HepG2 (cell line): ENCODE measurements at regions not wholly inside any gene's neighbourhood (a gene's known extent, or its start where the extent isn't known, plus 50 kb on each side); places are given as distances from the start of the nearest gene placed in this dataset.

Experiments
- ATAC-seq: fragments of 200-7000 bp; cut with Tn5 transposase; 3 replicates; pipeline ENCODE4 v1.9.1; 2020; ENCODE audit warnings: mild to moderate bottlenecking, moderate library complexity
- BruUV-seq: library from RNA; stranded (reverse); fragments of 400-500 nt; replicated peaks from 2 replicates; lab custom pipeline; 2021; lab: Mats Ljungman, UMichigan
- CTCF ChIA-PET: fragments of 300-600 bp; formaldehyde crosslinking; extraction: SDS; loops from one replicate; lab custom pipeline; 2021; ENCODE audit warnings: low total read pairs, inconsistent platforms, low intra/inter-chr PET ratio; lab: Yijun Ruan, JAX
- POLR2A ChIA-PET: fragments of 350-600 bp; sonication (Branson Sonifier 250); formaldehyde crosslinking; loops from one replicate; lab custom pipeline; 2020; ENCODE audit warnings: antibody characterized with exemption, inconsistent platforms; lab: Yijun Ruan, JAX
- DNase-seq: peaks from one replicate; pipeline ENCODE4 v3.0.0-alpha.2; 2015; ENCODE audit warnings: low spot score
- FAIRE-seq: peaks from 3 replicates; lab custom pipeline; 2011; peaks lifted over from hg19 to GRCh38; lab: Jason Lieb, UNC
- H2AFZ ChIP-seq: one replicate; pipeline ENCODE4 v1.6.1; 2011; ENCODE audit warnings: low read length, inconsistent platforms
- H3K27ac ChIP-seq: fragments of 300-600 bp; 3 replicates; pipeline ENCODE4 v1.8.0; 2011; ENCODE audit warnings: mixed run types, mild to moderate bottlenecking, mixed read lengths, low read length, inconsistent platforms; ENCODE audit not compliant: insufficient read depth; ENCODE audit errors: extremely low read length
- H3K27me3 ChIP-seq, 2 experiments: fragments of 200-600 bp in 1 of 2; 2 replicates in 1 of 2; 3 replicates in 1 of 2; pipeline versions ENCODE4 v1.6.0 to v1.8.0; 2011; ENCODE audit warnings: low read length in 2 of 2, mild to moderate bottlenecking in 2 of 2, moderate library complexity in 2 of 2, inconsistent platforms in 1 of 2; ENCODE audit not compliant: insufficient read depth in 2 of 2, control insufficient read depth in 1 of 2
- H3K36me3 ChIP-seq, 2 experiments: fragments of 200-600 bp in 1 of 2; replicated peaks in 1 of 2; 2 replicates in 1 of 2; 3 replicates in 1 of 2; pipeline versions ENCODE4 v1.5.1 to v1.8.0; 2011; ENCODE audit warnings: low read length in 2 of 2, inconsistent platforms in 1 of 2; ENCODE audit not compliant: insufficient read depth in 2 of 2, control insufficient read depth in 1 of 2
- H3K4me1 ChIP-seq: 2 replicates; pipeline ENCODE4 v1.5.1; 2012; ENCODE audit warnings: low read length, inconsistent platforms; ENCODE audit not compliant: insufficient read depth
- H3K4me2 ChIP-seq: 2 replicates; pipeline ENCODE4 v1.6.0; 2011; ENCODE audit warnings: low read depth, low read length, inconsistent platforms
- H3K4me3 ChIP-seq, 3 experiments: fragments of 200-600 bp in 1 of 3; sonication (generic), shearing (Covaris generic) in 1 of 3; replicated peaks in 1 of 3; 2 replicates each; pipeline ENCODE4 v1.5.1; 2011 to 2016; ENCODE audit warnings: low read length in 3 of 3, inconsistent platforms in 2 of 3, low read depth in 2 of 3, mild to moderate bottlenecking in 2 of 3, control low read depth in 1 of 3, mixed read lengths in 1 of 3; ENCODE audit not compliant: insufficient read depth in 1 of 3
- H3K79me2 ChIP-seq: one replicate; pipeline ENCODE4 v1.6.1; 2011; ENCODE audit warnings: low read length, inconsistent platforms; ENCODE audit not compliant: insufficient read depth
- H3K9ac ChIP-seq: 2 replicates; pipeline ENCODE4 v1.6.0; 2011; ENCODE audit warnings: mild to moderate bottlenecking, low read depth, low read length, inconsistent platforms; ENCODE audit not compliant: insufficient read depth
- H3K9me3 ChIP-seq: 2 replicates; pipeline ENCODE4 v1.5.1; 2012; ENCODE audit warnings: mild to moderate bottlenecking, low read length
- H4K20me1 ChIP-seq: 2 replicates; pipeline ENCODE4 v1.6.0; 2011; ENCODE audit warnings: inconsistent platforms, mild to moderate bottlenecking, low read length, moderate library complexity; ENCODE audit not compliant: insufficient read depth
- CENPX ChIP-seq: sonication (generic); formaldehyde crosslinking; IDR thresholded peaks from 2 replicates; pipeline ENCODE4 v1.9.0; 2021; ENCODE audit warnings: mild to moderate bottlenecking, missing genetic modification reagents, moderate library complexity
- GPN1 ChIP-seq: sonication (generic); formaldehyde crosslinking; IDR thresholded peaks from 2 replicates; pipeline ENCODE4 v1.5.1; 2020; ENCODE audit warnings: missing genetic modification reagents, borderline replicate concordance
- PLRG1 ChIP-seq: fragments of 450-650 bp; conservative IDR thresholded peaks from 2 replicates; pipeline ENCODE4 v1.6.1; 2016
- SMARCE1 ChIP-seq: fragments of 450-650 bp; IDR thresholded peaks from 2 replicates; pipeline ENCODE4 v1.6.1; 2017; ENCODE audit warnings: borderline replicate concordance
- U2AF2 ChIP-seq: fragments of 200-400 bp; formaldehyde crosslinking; IDR thresholded peaks from 2 replicates; pipeline ENCODE4 v1.6.1; 2017; ENCODE audit warnings: low read depth, mild to moderate bottlenecking, low read length
- ZKSCAN5 ChIP-seq: sonication (generic); formaldehyde crosslinking; IDR thresholded peaks from 2 replicates; pipeline ENCODE4 v1.5.1; 2020; ENCODE audit warnings: mild to moderate bottlenecking, missing genetic modification reagents
- ZNF224 ChIP-seq: sonication (generic); formaldehyde crosslinking; IDR thresholded peaks from 2 replicates; pipeline ENCODE4 v1.5.0; 2020; ENCODE audit warnings: mild to moderate bottlenecking, missing genetic modification reagents
- ZNF546 ChIP-seq: sonication (generic); formaldehyde crosslinking; conservative IDR thresholded peaks from 2 replicates; pipeline ENCODE4 v1.8.1; 2023; ENCODE audit warnings: mild to moderate bottlenecking, missing genetic modification reagents
- ZNF644 ChIP-seq: IDR thresholded peaks from 2 replicates; pipeline ENCODE4 v1.6.1; 2016; ENCODE audit warnings: low read depth
- ZNF850 ChIP-seq: sonication (generic); formaldehyde crosslinking; conservative IDR thresholded peaks from 2 replicates; pipeline ENCODE4 v1.9.0; 2021; ENCODE audit warnings: mild to moderate bottlenecking, missing genetic modification reagents
- WGBS: methylation state at CpG from one replicate; pipeline ENCODE4 v1.1.6; 2017; ENCODE audit warnings: low lambda C conversion rate; 5-methylcytosine and 5-hydroxymethylcytosine counted together
- in situ Hi-C: cut with HindIII; loops from 2 replicates; pipeline ENCODE4 v1.10.0; 2017; ENCODE audit warnings: low pct_unique_long_range_greater_than_20kb; ENCODE audit not compliant: extremely low pct_ligation_motif_present
- intact Hi-C: fragments of 100-400 bp; cut with micrococcal nuclease; formaldehyde crosslinking; loops from one replicate; pipeline ENCODE4 v1.10.0; 2022; ENCODE audit not compliant: unreplicated experiment

DNA sequence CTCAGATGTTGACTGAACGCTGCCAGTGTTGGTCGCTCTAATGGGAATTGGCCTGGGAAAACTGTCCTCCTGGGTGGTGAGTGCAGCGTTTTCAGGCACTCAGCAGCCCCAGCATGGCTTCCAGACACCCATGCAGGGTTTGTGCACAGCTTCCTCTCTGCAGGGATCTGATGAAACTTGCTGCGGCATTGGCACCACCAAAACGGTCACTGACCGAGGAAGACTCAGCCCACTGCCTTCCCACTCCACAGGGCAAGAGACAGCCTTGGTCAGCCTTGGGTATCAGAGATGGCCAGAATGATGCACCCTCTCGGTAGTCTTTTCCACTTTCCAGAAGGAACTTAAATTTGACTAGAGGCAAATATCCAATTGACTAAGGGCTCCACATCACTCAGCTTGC is 398.9 kb downstream of the IRS2 start (continued):
- no peak for TF ChIP-seq PLRG1
- no peak for TF ChIP-seq SMARCE1
- TF ChIP-seq ZNF644 (CRISPR knock-in tag) = no peak

DNA sequence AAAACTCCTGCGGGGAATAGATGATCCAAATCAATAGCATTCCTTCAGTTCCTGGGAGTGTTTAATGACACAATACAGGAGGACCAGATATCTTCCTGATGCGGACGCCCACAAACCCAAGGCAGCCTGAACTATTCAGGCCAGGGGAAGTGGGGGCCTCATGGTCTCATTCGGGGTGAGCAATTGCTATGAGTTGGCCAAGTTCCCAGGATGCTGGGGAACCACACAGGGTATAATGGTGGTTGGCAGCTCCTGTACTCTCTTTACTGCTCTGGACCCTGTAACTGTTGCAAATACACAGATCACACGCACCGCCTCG is 401.2 kb downstream of the IRS2 start:
- Histone ChIP-seq H3K36me3 (no peaks in the 10 kb centered on the region), H2AFZ (no peak overlapping the region), H3K4me2 (no peak overlapping the region), H3K4me3 (no peak overlapping the region), H3K27ac (no peak overlapping the region), H3K4me1 (no peaks in the 10 kb centered on the region), H4K20me1 (no peaks in the 10 kb centered on the region), H3K79me2 (no peaks in the 10 kb centered on the region), H3K9ac (no peak overlapping the region), H3K9me3 (peaks cover 9% of the 10 kb centered on the region; the same call in 1 of the 2 replicates), H3K27me3 (no peaks in the 10 kb centered on the region)
- in situ Hi-C loops (no loop called here), intact Hi-C loops (no loop called here)
- DNase-seq (no peak), FAIRE-seq (no peak), ATAC-seq (no peak)
- ChIA-PET CTCF (no interaction called here), POLR2A (no interaction called here)
- 61% methylated on average over 6 of the region's 7 CpGs for WGBS
- TF ChIP-seq GPN1 (CRISPR knock-in tag) = no peak
- TF ChIP-seq ZKSCAN5 = no peak
- no peak for TF ChIP-seq ZNF850 (CRISPR knock-in tag)
- no peak for TF ChIP-seq U2AF2
- no peak for TF ChIP-seq CENPX (CRISPR knock-in tag)
- no peak for TF ChIP-seq ZNF224
- TF ChIP-seq ZNF546 (CRISPR knock-in tag) = no peak
- BruUV-seq = no TSS peak
